Muscle layer of duodenum (tissue), 2 donors: ENCODE measurements at regions not wholly inside any gene's neighbourhood (a gene's known extent, or its start where the extent isn't known, plus 50 kb on each side); places are given as distances from the start of the nearest gene placed in this dataset.
"Not testable (repeated sequence)": the region's sequence is repeated elsewhere in the genome, so short reads cannot be mapped to it uniquely, and the experiment has no call there.

Experiments used
- H3K27ac ChIP-seq: one replicate; pipeline ENCODE4 v1.7.0; 2013; ENCODE audit warnings: mild to moderate bottlenecking, low read length
- H3K27me3 ChIP-seq: one replicate; pipeline ENCODE4 v1.7.0; 2013; ENCODE audit warnings: low read depth, mild to moderate bottlenecking, control low read depth, low read length
- H3K36me3 ChIP-seq, 2 donors: one replicate each; pipeline ENCODE4 v1.7.0; 2013; ENCODE audit warnings: low read length in 2 of 2, control low read depth in 1 of 2, mild to moderate bottlenecking in 1 of 2; ENCODE audit not compliant: insufficient read depth in 2 of 2, control insufficient read depth in 1 of 2
- H3K4me1 ChIP-seq, 2 donors: one replicate each; pipeline ENCODE4 v1.7.0; 2013; ENCODE audit warnings: low read length in 2 of 2, mild to moderate bottlenecking in 2 of 2, control low read depth in 1 of 2, moderate library complexity in 1 of 2; ENCODE audit not compliant: insufficient read depth in 2 of 2, control insufficient read depth in 1 of 2
- H3K4me3 ChIP-seq, 2 donors: one replicate each; pipeline ENCODE4 v1.7.0; 2013; ENCODE audit warnings: low read length in 2 of 2, low read depth in 1 of 2, mild to moderate bottlenecking in 1 of 2
- H3K9me3 ChIP-seq, 2 donors: one replicate each; pipeline ENCODE4 v1.7.0; 2013; ENCODE audit warnings: low read length in 2 of 2, control low read depth in 1 of 2, mild to moderate bottlenecking in 1 of 2; ENCODE audit not compliant: control insufficient read depth in 1 of 2
- donor health status: healthy.

DNA sequence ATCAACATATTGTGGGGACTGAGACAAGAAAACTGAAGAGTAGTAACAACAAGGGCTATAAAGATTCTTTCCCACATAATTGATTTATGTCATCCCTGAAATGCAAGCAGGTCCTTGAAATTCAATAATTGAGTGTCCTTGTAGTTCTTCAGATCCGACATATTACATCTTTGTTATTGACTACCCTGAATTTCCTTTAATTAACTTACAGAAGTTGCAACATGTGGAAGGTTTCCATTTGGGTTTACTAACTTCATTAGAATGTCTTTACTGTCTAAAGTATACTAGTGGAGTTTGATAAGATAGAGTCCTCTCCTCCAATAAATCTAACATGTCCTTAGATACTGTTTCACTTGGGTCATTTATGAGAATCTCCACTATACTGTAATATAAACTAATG is 951.8 kb downstream of the SLC6A15 start:
- no peaks in the 10 kb centered on the region for H3K9me3 ChIP-seq
- no peak overlapping the region for H3K27ac ChIP-seq
- H3K27me3 ChIP-seq = no peaks in the 10 kb centered on the region
- no peak overlapping the region for H3K4me3 ChIP-seq
- H3K36me3 ChIP-seq = no peaks in the 10 kb centered on the region
- H3K4me1 ChIP-seq = no peaks in the 10 kb centered on the region

DNA sequence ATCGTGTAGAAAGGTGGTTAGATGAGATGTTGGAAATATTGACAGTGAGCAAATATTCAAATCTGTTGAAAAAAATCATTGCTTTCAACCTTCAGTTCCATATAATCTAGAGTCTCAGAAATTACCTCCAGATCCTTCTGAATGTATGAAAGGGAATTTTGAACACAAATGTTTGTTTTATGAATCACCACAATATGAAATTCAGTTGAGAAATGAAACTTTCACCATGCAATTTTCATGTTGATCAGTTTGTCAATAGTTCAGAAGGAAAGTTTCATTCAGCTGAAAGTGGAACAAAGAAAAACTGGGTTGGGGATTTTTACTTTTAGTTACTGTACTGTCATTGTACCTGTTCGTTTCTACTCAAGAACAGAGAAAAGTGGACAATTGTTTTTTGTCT is 953.6 kb downstream of the SLC6A15 start:
- H3K4me1 ChIP-seq = no peaks in the 10 kb centered on the region
- no peaks in the 10 kb centered on the region for H3K27me3 ChIP-seq
- H3K27ac ChIP-seq = no peak overlapping the region
- H3K36me3 ChIP-seq = no peaks in the 10 kb centered on the region
- no peaks in the 10 kb centered on the region for H3K9me3 ChIP-seq
- H3K4me3 ChIP-seq = no peak overlapping the region

DNA sequence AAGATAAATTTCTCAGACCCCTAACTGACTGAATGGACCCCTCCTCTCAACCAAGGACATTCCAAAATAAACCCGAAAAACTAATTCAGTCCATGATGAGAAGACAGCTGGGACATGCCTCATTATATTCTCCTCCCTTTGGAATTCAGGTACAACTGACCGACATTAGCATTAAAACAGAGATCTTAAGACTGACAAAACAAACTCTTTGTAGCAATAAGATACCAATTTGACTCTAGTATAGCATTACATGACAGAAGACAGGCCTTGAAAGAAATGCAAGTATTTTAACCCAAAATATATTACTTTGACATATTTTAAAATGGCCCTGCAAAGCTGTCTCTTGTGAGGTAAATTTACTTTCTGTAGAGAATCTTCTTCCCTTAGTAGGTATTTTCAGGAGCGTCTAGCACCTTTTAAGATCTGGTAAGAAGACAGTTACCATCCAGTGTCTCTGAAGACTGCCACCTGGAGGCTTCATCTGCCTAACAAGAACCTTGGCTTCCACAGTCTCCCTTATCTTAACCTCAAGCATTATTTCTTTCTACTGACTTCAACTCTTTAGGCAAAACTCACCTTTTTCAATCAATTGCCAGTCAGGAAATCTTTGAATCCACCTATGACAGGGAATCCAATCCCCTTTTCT is 957.5 kb downstream of the SLC6A15 start:
- H3K4me3 ChIP-seq = no peak overlapping the region
- H3K36me3 ChIP-seq = no peaks in the 10 kb centered on the region
- no peaks in the 10 kb centered on the region for H3K27me3 ChIP-seq
- no peak overlapping the region for H3K27ac ChIP-seq
- H3K9me3 ChIP-seq = peaks cover 0 to 8% of the 10 kb centered on the region in 2 donors
- H3K4me1 ChIP-seq = no peaks in the 10 kb centered on the region

DNA sequence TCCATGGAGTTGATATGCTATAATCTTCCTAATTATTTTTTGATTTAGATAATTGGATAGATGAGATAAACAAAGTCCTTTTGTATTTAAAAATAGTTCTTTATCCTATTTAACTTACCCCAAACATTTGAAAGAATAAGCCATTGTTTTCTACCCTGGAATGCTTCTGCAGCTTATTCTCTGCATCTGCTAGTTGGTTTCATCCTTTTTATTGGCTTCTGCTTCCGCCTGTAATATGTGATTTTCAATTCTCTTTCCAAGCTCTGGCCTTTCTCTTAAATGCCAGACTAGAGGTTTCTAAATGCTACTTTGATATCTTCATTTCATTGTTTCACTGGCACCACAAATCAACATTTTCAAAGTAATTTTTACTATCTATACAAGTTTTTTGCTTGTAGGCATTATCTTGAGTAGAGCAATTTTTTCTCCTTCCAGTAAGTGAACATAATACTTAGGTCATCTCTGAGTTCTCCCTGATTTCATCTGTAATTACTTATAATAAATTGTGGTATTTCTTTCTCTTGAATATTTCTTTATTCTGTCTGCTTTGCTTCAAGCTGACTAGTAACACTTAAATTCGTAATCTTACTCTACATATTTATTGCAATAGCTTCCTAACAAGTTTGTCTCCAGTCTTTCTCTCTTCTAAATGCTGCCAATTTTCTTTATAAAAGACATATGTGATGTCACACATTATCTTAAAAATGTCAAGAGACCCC is 958.4 kb downstream of the SLC6A15 start:
- H3K27ac ChIP-seq = no peak overlapping the region
- H3K36me3 ChIP-seq = no peaks in the 10 kb centered on the region
- peaks cover 0 to 8% of the 10 kb centered on the region in 2 donors for H3K9me3 ChIP-seq

DNA sequence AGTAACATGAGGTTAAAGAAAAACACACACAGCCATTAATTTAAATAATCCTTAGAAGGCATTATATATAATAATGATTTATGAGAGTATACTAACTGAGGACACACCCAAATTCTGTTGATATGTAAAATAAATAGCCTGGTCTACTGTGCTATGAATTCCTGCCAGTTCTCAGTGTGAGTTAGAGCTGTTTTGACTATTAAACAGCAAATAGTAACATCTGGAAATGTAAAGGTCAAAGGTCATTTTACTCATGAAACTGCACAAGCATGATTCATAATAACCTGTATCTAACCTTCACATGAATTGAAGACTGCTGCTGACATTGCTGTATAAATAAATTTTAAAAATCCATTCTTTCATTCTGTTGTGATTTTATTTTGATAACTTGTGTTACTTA is 966.7 kb downstream of the SLC6A15 start:
- Histone ChIP-seq H3K27ac (no peak overlapping the region), H3K4me1 (no peaks in the 10 kb centered on the region), H3K27me3 (no peaks in the 10 kb centered on the region), H3K36me3 (no peaks in the 10 kb centered on the region), H3K4me3 (no peak overlapping the region), H3K9me3 (peaks cover 0 to 4% of the 10 kb centered on the region in 2 donors)

More for the DNA sequence above, 958.4 kb downstream of the SLC6A15 start:
- Histone ChIP-seq H3K27me3 (no peaks in the 10 kb centered on the region), H3K4me3 (no peak overlapping the region), H3K4me1 (no peaks in the 10 kb centered on the region)

DNA sequence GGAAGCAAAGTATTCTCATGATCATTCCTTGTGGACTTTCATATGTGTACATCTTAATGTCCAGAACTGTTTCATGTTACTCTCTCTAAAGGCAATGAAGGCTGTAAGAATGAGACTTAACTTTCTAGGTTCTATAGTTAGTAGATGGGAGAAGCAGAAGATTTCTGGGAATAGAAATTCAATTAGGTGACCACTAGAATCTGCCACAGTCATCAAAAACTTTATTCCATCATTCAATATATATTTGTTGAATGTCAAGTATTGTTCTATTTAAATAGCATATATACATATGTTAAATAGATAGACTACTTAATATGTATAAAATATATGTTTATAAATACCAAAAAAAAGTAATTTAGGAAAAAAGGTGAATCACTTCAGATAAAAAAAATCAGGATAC is 972.9 kb downstream of the SLC6A15 start:
- H3K27me3 ChIP-seq = no peaks in the 10 kb centered on the region
- H3K9me3 ChIP-seq = no peaks in the 10 kb centered on the region
- H3K27ac ChIP-seq = no peak overlapping the region
- no peak overlapping the region for H3K4me3 ChIP-seq
- H3K4me1 ChIP-seq = no peaks in the 10 kb centered on the region
- no peaks in the 10 kb centered on the region for H3K36me3 ChIP-seq

DNA sequence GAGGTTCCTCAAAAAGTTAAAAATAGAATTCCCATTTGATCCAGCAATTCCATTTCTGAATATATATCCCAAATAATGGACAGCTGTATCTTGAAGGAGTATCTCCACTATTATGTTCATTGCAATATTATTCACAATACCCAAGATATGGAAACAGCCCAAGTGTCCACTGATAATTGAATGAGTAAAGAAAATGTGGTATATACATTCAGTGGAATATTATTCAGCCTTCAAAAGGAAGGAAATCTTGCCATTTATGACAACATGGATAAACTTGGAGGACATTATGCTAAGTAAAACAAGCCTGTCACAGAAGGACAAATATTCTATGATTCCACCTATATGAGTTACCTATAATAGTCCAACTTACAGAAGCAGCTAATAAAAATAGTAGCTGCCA is 979.0 kb downstream of the SLC6A15 start:
- Histone ChIP-seq H3K27ac (no peak overlapping the region), H3K4me3 (no peak overlapping the region), H3K27me3 (no peaks in the 10 kb centered on the region), H3K36me3 (no peaks in the 10 kb centered on the region), H3K9me3 (no peaks in the 10 kb centered on the region), H3K4me1 (no peaks in the 10 kb centered on the region)

DNA sequence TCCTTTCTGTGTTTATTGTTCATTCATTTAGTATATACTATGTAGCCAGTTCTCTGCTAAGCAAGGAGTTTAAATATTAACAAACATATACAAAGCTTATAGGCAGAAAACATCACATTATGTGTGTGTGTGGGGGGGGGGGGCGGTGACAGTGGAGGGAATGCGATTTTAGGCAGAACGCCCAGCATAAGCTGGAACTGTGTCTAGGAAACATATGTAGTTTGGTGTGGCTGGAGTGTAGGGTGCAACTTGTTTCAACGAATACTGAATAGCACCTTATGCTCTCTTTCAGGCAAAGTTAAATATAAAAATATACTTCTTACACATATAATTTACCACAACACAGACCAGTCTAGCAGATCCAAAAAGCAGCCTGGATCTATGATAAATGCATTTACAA is 980.6 kb downstream of the SLC6A15 start:
- Histone ChIP-seq H3K4me3 (no peak overlapping the region), H3K36me3 (no peaks in the 10 kb centered on the region), H3K4me1 (no peaks in the 10 kb centered on the region), H3K9me3 (no peaks in the 10 kb centered on the region), H3K27me3 (no peaks in the 10 kb centered on the region), H3K27ac (no peak overlapping the region)

DNA sequence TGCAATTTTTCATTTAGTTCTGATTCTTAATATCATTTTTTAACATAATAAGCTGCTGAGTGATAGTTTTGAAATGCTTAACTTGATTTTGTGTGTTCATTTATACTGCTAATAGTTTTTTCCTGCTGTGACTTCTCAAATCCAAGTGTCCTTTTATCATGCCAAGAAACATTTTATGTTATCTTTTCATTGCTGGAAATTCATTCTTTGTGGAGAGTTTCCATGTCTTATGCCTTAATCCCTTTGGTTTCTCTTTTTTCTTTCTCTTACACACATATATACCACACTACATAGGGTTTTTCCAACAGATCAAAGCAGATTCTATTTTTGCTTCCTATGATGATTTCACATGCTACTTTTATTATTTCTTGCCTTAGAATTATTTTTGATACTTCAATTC is 981.1 kb downstream of the SLC6A15 start:
- Histone ChIP-seq H3K36me3 (no peaks in the 10 kb centered on the region), H3K4me3 (no peak overlapping the region)

DNA sequence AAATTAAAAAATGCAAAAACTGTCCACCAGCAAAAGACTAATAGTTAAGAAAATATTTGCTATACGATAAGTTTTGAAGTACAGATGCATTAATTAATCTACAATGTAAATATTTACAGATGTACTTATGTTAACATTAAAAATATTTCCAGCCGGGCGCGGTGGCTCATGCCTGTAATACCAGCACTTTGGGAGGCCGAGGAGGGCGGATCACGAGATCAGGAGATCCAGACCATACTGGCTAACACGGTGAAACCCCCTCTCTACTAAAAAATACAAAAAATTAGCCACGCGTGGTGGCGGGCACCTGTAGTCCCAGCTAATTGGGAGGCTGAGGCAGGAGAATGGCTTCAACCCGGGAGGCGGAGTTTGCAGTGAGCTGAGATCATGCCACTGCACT is 982.8 kb downstream of the SLC6A15 start:
- H3K27ac ChIP-seq, H3K36me3 ChIP-seq, H3K9me3 ChIP-seq, H3K4me1 ChIP-seq, H3K27me3 ChIP-seq, H3K4me3 ChIP-seq: not testable (repeated sequence)

More for the DNA sequence above, 981.1 kb downstream of the SLC6A15 start:
- Histone ChIP-seq H3K27me3 (no peaks in the 10 kb centered on the region), H3K4me1 (no peaks in the 10 kb centered on the region), H3K27ac (no peak overlapping the region), H3K9me3 (no peaks in the 10 kb centered on the region)

DNA sequence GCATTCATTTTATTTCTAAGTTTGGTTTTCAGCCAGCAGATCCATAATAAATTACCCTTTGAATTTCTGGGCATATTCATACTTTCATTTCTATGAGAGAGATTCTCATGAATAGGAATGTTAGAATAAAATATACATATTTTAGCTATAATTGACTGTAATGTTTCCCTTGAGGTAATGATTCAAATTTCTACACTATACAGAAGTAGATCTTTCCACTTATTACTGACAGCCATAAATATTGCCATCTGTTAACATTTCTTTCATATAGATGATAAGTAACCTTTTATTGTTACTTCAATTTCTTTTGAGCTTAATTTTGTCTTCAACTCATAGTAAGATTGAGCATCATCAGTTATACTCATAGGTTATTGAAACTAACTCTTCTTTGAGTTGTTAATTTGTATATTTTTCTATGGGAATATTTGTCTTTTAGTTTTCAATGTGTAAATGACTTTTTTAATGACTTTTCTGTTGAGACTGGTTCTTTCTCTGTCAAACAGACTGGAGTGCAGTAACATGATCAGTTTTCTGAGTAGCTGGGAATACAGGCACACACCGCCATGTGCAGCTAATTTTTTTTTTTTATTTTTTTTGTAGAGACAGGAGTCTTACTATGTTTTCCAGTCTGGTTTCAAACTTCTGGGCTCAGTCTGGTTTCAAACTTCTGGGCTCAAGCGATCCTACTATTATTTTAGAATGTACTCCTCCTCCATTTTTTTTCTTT is 991.6 kb downstream of the SLC6A15 start:
- H3K27me3 ChIP-seq = no peaks in the 10 kb centered on the region
- no peaks in the 10 kb centered on the region for H3K9me3 ChIP-seq
- H3K36me3 ChIP-seq = no peaks in the 10 kb centered on the region
- no peaks in the 10 kb centered on the region for H3K4me1 ChIP-seq
- no peak overlapping the region for H3K27ac ChIP-seq
- H3K4me3 ChIP-seq = no peak overlapping the region
